HEK293 (cell line): ENCODE measurements at regions not wholly inside any gene's neighbourhood (a gene's known extent, or its start where the extent isn't known, plus 50 kb on each side); places are given as distances from the start of the nearest gene placed in this dataset.

Experiments used
- CTCF ChIA-PET: fragments of 350-600 bp; formaldehyde crosslinking; extraction: SDS; loops from one replicate; lab custom pipeline; 2021; ENCODE audit warnings: antibody characterized with exemption; lab: Yijun Ruan, JAX
- POLR2A ChIA-PET: fragments of 300-600 bp; formaldehyde crosslinking; extraction: SDS; loops from one replicate; lab custom pipeline; 2020; ENCODE audit warnings: antibody characterized with exemption, inconsistent platforms; lab: Yijun Ruan, JAX
- H3K27ac ChIP-seq: fragments of 200-500 bp; sonication (Bioruptor generic); 2 replicates; pipeline ENCODE4 v1.5.1; 2014; ENCODE audit warnings: low read depth, low read length, control low read depth, inconsistent platforms; ENCODE audit errors: extremely low read depth
- H3K36me3 ChIP-seq, 2 experiments: fragments of 200-500 bp in 1 of 2; sonication (Bioruptor generic) in 1 of 2; 1 replicate in 1 of 2; 2 replicates in 1 of 2; pipeline ENCODE4 v1.5.1; 2014 to 2017; ENCODE audit warnings: inconsistent platforms in 2 of 2, low read length in 2 of 2; ENCODE audit not compliant: control insufficient read depth in 2 of 2, insufficient read depth in 1 of 2
- H3K4me1 ChIP-seq: fragments of 200-500 bp; sonication (Bioruptor generic); 2 replicates; pipeline ENCODE4 v1.5.1; 2014; ENCODE audit warnings: mild to moderate bottlenecking, low read length, inconsistent platforms; ENCODE audit not compliant: control insufficient read depth, insufficient read depth
- H3K4me3 ChIP-seq: 2 replicates; pipeline ENCODE4 v1.5.1; 2011; ENCODE audit warnings: low read depth, mild to moderate bottlenecking, control low read depth, low read length, moderate library complexity
- H3K9me3 ChIP-seq: fragments of 200-500 bp; sonication (Bioruptor generic); 2 replicates; pipeline ENCODE4 v1.5.1; 2014; ENCODE audit warnings: low read depth, low read length, inconsistent platforms; ENCODE audit not compliant: control insufficient read depth, insufficient read depth
- GLIS2 ChIP-seq: fragments of 450-650 bp; formaldehyde crosslinking; IDR thresholded peaks from 2 replicates; pipeline ENCODE4 v1.5.1; 2016; ENCODE audit warnings: missing biosample characterization, missing genetic modification characterization
- IKZF3 ChIP-seq: fragments of 450-650 bp; IDR thresholded peaks from 2 replicates; pipeline ENCODE4 v1.5.0; 2018; ENCODE audit warnings: missing biosample characterization, mild to moderate bottlenecking, missing genetic modification characterization, moderate library complexity
- KLF9 ChIP-seq: fragments of 450-650 bp; formaldehyde crosslinking; IDR thresholded peaks from 2 replicates; pipeline ENCODE4 v1.5.1; 2016; ENCODE audit warnings: missing biosample characterization, missing genetic modification characterization, low read depth
- OSR2 ChIP-seq: fragments of 450-650 bp; formaldehyde crosslinking; IDR thresholded peaks from 2 replicates; pipeline ENCODE4 v1.5.1; 2016; ENCODE audit warnings: missing biosample characterization, missing genetic modification characterization
- PRDM1 ChIP-seq: fragments of 450-650 bp; formaldehyde crosslinking; IDR thresholded peaks from 2 replicates; pipeline ENCODE4; 2016; ENCODE audit warnings: missing biosample characterization, missing genetic modification characterization
- SETDB1 ChIP-seq: IDR thresholded peaks from one replicate; pipeline ENCODE4 v1.6.1; 2017; ENCODE audit warnings: mild to moderate bottlenecking, low read length, moderate library complexity, mixed read lengths; ENCODE audit not compliant: insufficient read length
- TCF7L2 ChIP-seq: IDR thresholded peaks from 2 replicates; pipeline ENCODE4 v1.6.1; 2011; ENCODE audit warnings: low read depth, mild to moderate bottlenecking, inconsistent platforms, low read length, moderate library complexity, borderline replicate concordance
- WT1 ChIP-seq: fragments of 450-650 bp; formaldehyde crosslinking; IDR thresholded peaks from 2 replicates; pipeline ENCODE4 v1.5.1; 2016; ENCODE audit warnings: missing biosample characterization, missing genetic modification characterization
- ZBTB7A ChIP-seq: fragments of 450-650 bp; formaldehyde crosslinking; IDR thresholded peaks from 2 replicates; pipeline ENCODE4 v1.5.1; 2016; ENCODE audit warnings: low read depth, missing biosample characterization, missing genetic modification characterization
- ZNF394 ChIP-seq: fragments of 450-650 bp; formaldehyde crosslinking; IDR thresholded peaks from 2 replicates; pipeline ENCODE4 v1.5.1; 2016; ENCODE audit warnings: missing biosample characterization, missing genetic modification characterization, mild to moderate bottlenecking, moderate library complexity, borderline replicate concordance
- ZNF501 ChIP-seq: fragments of 450-650 bp; formaldehyde crosslinking; IDR thresholded peaks from 2 replicates; pipeline ENCODE4 v1.5.1; 2016; ENCODE audit warnings: missing biosample characterization, missing genetic modification characterization
- ZNF529 ChIP-seq: fragments of 450-650 bp; formaldehyde crosslinking; IDR thresholded peaks from 2 replicates; pipeline ENCODE4 v1.5.1; 2017; ENCODE audit warnings: missing genetic modification characterization, missing biosample characterization; ENCODE audit not compliant: insufficient replicate concordance
- ZNF530 ChIP-seq: fragments of 450-650 bp; formaldehyde crosslinking; IDR thresholded peaks from 2 replicates; pipeline ENCODE4 v1.5.1; 2016; ENCODE audit warnings: low read depth, missing biosample characterization, missing genetic modification characterization
- TF ChIP-seq, protein P1 (sequence below): fragments of 450-650 bp; formaldehyde crosslinking; IDR thresholded peaks from 2 replicates; pipeline ENCODE4 v1.5.1; 2016; ENCODE audit warnings: missing biosample characterization, missing genetic modification characterization
- TF ChIP-seq, protein P2 (sequence below): sonication (generic); formaldehyde crosslinking; IDR thresholded peaks from 2 replicates; pipeline ENCODE4 v1.8.1; 2022; ENCODE audit warnings: mild to moderate bottlenecking, moderate library complexity, missing genetic modification reagents
- TF ChIP-seq, protein P3 (sequence below): fragments of 450-650 bp; formaldehyde crosslinking; IDR thresholded peaks from 2 replicates; pipeline ENCODE4 v1.5.1; 2016; ENCODE audit warnings: missing biosample characterization, missing genetic modification characterization
- TF ChIP-seq, protein P4 (sequence below): fragments of 450-650 bp; formaldehyde crosslinking; IDR thresholded peaks from 2 replicates; pipeline ENCODE4 v1.5.1; 2016; ENCODE audit warnings: missing biosample characterization, missing genetic modification characterization
- TF ChIP-seq, protein P5 (sequence below): fragments of 450-650 bp; formaldehyde crosslinking; IDR thresholded peaks from 2 replicates; pipeline ENCODE4 v1.5.1; 2017; ENCODE audit warnings: missing biosample characterization, missing genetic modification characterization
- TF ChIP-seq, protein P6 (sequence below): fragments of 450-650 bp; formaldehyde crosslinking; IDR thresholded peaks from 2 replicates; pipeline ENCODE4 v1.5.0; 2017; ENCODE audit warnings: missing biosample characterization, missing genetic modification characterization, borderline replicate concordance

DNA sequence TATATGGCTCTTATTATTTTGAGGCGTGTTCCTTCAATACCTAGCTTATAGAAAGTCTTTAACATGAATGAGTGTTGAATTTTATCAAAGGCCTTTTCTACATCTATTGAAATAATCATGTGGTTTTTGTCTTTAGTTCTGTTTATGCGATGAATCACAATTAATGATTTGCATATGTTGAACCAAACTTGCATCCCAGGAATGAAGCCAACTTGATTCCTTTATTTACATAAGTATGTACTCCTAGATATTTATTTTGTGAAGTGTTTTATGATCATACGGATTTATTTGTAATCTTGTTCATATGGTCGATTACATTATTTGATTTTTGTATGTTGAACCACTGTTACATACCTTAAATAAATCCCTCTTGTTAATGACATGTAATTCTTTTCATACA is 244.3 kb upstream of the KCND2 start:
- TF ChIP-seq WT1 (tag by site-specific recombination) (no peak), SETDB1 (no peak), PRDM1 (tag by site-specific recombination) (no peak), ZNF501 (no peak), ZNF394 (tag by site-specific recombination) (no peak), KLF9 (tag by site-specific recombination) (no peak)
- TF ChIP-seq, protein P1, sequence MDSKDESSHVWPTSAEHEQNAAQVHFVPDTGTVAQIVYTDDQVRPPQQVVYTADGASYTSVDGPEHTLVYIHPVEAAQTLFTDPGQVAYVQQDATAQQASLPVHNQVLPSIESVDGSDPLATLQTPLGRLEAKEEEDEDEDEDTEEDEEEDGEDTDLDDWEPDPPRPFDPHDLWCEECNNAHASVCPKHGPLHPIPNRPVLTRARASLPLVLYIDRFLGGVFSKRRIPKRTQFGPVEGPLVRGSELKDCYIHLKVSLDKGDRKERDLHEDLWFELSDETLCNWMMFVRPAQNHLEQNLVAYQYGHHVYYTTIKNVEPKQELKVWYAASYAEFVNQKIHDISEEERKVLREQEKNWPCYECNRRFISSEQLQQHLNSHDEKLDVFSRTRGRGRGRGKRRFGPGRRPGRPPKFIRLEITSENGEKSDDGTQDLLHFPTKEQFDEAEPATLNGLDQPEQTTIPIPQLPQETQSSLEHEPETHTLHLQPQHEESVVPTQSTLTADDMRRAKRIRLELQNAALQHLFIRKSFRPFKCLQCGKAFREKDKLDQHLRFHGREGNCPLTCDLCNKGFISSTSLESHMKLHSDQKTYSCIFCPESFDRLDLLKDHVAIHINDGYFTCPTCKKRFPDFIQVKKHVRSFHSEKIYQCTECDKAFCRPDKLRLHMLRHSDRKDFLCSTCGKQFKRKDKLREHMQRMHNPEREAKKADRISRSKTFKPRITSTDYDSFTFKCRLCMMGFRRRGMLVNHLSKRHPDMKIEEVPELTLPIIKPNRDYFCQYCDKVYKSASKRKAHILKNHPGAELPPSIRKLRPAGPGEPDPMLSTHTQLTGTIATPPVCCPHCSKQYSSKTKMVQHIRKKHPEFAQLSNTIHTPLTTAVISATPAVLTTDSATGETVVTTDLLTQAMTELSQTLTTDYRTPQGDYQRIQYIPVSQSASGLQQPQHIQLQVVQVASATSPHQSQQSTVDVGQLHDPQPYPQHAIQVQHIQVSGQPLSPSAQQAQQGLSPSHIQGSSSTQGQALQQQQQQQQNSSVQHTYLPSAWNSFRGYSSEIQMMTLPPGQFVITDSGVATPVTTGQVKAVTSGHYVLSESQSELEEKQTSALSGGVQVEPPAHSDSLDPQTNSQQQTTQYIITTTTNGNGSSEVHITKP (tag by site-specific recombination): no peak
- TF ChIP-seq, protein P2, sequence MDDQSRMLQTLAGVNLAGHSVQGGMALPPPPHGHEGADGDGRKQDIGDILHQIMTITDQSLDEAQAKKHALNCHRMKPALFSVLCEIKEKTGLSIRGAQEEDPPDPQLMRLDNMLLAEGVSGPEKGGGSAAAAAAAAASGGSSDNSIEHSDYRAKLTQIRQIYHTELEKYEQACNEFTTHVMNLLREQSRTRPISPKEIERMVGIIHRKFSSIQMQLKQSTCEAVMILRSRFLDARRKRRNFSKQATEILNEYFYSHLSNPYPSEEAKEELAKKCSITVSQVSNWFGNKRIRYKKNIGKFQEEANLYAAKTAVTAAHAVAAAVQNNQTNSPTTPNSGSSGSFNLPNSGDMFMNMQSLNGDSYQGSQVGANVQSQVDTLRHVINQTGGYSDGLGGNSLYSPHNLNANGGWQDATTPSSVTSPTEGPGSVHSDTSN (CRISPR knock-in tag): no peak
- TF ChIP-seq, protein P3, sequence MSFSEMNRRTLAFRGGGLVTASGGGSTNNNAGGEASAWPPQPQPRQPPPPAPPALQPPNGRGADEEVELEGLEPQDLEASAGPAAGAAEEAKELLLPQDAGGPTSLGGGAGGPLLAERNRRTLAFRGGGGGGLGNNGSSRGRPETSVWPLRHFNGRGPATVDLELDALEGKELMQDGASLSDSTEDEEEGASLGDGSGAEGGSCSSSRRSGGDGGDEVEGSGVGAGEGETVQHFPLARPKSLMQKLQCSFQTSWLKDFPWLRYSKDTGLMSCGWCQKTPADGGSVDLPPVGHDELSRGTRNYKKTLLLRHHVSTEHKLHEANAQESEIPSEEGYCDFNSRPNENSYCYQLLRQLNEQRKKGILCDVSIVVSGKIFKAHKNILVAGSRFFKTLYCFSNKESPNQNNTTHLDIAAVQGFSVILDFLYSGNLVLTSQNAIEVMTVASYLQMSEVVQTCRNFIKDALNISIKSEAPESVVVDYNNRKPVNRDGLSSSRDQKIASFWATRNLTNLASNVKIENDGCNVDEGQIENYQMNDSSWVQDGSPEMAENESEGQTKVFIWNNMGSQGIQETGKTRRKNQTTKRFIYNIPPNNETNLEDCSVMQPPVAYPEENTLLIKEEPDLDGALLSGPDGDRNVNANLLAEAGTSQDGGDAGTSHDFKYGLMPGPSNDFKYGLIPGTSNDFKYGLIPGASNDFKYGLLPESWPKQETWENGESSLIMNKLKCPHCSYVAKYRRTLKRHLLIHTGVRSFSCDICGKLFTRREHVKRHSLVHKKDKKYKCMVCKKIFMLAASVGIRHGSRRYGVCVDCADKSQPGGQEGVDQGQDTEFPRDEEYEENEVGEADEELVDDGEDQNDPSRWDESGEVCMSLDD (tag by site-specific recombination): no peak
- POLR2A ChIA-PET: interaction anchor here (0.6 kb wide), 1 partner anchor 84 kb away, joined by 3 read pairs; no protein-coding TSS in a partner anchor

DNA sequence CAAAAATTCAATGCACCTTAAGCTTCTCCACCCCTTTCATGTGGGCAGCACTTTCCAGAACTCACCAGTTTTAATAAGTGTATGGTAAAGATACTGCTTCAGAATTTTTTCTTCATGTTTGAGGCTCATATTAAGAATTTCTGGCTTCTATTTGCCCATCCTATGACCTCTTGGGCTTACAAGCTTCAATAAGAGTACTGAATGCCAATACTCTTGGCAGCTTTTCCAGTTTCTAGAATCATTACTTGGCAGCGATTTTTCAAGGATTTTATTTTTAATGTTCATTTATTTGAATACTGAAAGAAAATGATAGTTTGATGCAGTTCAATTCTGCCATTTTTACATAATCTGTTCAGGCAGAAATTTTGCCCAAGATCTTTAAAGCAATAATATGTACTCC is 242.1 kb upstream of the KCND2 start:
- CTCF ChIA-PET: no interaction called here
- no peak overlapping the region for H3K4me3 ChIP-seq
- TF ChIP-seq ZBTB7A (no peak), GLIS2 (tag by site-specific recombination) (no peak), ZNF529 (no peak), TCF7L2 (no peak), ZNF530 (tag by site-specific recombination) (no peak), ZNF394 (tag by site-specific recombination) (no peak), OSR2 (tag by site-specific recombination) (no peak), IKZF3 (tag by site-specific recombination) (no peak)
- TF ChIP-seq, protein P4, sequence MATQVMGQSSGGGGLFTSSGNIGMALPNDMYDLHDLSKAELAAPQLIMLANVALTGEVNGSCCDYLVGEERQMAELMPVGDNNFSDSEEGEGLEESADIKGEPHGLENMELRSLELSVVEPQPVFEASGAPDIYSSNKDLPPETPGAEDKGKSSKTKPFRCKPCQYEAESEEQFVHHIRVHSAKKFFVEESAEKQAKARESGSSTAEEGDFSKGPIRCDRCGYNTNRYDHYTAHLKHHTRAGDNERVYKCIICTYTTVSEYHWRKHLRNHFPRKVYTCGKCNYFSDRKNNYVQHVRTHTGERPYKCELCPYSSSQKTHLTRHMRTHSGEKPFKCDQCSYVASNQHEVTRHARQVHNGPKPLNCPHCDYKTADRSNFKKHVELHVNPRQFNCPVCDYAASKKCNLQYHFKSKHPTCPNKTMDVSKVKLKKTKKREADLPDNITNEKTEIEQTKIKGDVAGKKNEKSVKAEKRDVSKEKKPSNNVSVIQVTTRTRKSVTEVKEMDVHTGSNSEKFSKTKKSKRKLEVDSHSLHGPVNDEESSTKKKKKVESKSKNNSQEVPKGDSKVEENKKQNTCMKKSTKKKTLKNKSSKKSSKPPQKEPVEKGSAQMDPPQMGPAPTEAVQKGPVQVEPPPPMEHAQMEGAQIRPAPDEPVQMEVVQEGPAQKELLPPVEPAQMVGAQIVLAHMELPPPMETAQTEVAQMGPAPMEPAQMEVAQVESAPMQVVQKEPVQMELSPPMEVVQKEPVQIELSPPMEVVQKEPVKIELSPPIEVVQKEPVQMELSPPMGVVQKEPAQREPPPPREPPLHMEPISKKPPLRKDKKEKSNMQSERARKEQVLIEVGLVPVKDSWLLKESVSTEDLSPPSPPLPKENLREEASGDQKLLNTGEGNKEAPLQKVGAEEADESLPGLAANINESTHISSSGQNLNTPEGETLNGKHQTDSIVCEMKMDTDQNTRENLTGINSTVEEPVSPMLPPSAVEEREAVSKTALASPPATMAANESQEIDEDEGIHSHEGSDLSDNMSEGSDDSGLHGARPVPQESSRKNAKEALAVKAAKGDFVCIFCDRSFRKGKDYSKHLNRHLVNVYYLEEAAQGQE (tag by site-specific recombination): no peak
- TF ChIP-seq, protein P5, sequence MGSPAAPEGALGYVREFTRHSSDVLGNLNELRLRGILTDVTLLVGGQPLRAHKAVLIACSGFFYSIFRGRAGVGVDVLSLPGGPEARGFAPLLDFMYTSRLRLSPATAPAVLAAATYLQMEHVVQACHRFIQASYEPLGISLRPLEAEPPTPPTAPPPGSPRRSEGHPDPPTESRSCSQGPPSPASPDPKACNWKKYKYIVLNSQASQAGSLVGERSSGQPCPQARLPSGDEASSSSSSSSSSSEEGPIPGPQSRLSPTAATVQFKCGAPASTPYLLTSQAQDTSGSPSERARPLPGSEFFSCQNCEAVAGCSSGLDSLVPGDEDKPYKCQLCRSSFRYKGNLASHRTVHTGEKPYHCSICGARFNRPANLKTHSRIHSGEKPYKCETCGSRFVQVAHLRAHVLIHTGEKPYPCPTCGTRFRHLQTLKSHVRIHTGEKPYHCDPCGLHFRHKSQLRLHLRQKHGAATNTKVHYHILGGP (tag by site-specific recombination): no peak
- TF ChIP-seq, protein P6, sequence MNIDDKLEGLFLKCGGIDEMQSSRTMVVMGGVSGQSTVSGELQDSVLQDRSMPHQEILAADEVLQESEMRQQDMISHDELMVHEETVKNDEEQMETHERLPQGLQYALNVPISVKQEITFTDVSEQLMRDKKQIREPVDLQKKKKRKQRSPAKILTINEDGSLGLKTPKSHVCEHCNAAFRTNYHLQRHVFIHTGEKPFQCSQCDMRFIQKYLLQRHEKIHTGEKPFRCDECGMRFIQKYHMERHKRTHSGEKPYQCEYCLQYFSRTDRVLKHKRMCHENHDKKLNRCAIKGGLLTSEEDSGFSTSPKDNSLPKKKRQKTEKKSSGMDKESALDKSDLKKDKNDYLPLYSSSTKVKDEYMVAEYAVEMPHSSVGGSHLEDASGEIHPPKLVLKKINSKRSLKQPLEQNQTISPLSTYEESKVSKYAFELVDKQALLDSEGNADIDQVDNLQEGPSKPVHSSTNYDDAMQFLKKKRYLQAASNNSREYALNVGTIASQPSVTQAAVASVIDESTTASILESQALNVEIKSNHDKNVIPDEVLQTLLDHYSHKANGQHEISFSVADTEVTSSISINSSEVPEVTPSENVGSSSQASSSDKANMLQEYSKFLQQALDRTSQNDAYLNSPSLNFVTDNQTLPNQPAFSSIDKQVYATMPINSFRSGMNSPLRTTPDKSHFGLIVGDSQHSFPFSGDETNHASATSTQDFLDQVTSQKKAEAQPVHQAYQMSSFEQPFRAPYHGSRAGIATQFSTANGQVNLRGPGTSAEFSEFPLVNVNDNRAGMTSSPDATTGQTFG (tag by site-specific recombination): no peak

More for the DNA sequence above, 244.3 kb upstream of the KCND2 start:
- Histone ChIP-seq H3K4me3 (no peak overlapping the region), H3K4me1 (no peaks in the 10 kb centered on the region), H3K36me3 (no peaks in the 10 kb centered on the region), H3K27ac (no peak overlapping the region), H3K9me3 (no peaks in the 10 kb centered on the region)
- CTCF ChIA-PET: no interaction called here

More for the DNA sequence above, 242.1 kb upstream of the KCND2 start:
- Histone ChIP-seq H3K9me3 (no peaks in the 10 kb centered on the region), H3K4me1 (no peaks in the 10 kb centered on the region), H3K36me3 (no peaks in the 10 kb centered on the region), H3K27ac (no peak overlapping the region)
- POLR2A ChIA-PET: no interaction called here
